GM21367 (cell line): ENCODE measurements at regions not wholly inside any gene's neighbourhood (a gene's known extent, or its start where the extent isn't known, plus 50 kb on each side); places are given as distances from the start of the nearest gene placed in this dataset.

Experiments
- ATAC-seq: cut with Tn5 transposase; IDR thresholded peaks from one replicate; pipeline ENCODE4 v1.9.1; 2021; ENCODE audit not compliant: unreplicated experiment

DNA sequence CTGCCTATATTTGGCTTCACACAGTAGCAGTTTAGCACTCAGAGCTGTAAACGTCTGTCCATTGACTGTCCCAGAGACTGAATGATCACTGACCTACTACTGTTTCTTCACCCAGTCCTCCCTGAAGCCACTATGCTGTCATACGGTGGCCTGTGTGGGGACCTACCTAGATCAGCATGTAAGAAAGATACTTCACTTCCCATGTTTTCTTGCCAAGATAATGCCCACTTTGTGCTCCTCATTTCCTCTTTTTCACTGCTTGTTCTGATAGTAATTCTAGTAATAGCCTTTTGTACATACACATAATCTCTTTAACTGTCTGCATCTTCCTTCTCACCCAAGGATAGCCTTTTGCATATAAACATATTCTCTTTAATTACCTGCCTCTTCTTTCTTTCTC lies 109.9 kb upstream of the TIAM2 start:
- no peak for ATAC-seq

DNA sequence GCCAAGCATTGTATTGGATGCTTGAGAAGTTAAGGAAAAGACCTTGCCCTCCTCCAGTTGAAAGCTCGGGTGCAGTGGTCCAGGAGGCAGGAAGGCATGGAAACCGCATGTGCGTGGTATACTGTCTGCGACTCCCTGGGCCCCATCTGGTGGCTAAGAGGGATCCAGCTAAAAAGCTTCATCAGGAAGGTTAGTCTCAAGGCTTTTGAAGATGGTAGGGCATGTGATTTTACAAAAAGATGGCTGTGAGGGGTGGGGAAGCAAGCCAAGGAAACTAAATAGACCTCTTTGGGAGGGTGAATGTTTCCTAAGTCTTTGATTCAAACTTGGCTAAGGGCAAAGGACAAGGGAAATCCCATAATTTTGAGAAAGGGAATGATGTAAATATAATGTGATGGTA lies 109.1 kb upstream of the TIAM2 start:
- no peak for ATAC-seq

DNA sequence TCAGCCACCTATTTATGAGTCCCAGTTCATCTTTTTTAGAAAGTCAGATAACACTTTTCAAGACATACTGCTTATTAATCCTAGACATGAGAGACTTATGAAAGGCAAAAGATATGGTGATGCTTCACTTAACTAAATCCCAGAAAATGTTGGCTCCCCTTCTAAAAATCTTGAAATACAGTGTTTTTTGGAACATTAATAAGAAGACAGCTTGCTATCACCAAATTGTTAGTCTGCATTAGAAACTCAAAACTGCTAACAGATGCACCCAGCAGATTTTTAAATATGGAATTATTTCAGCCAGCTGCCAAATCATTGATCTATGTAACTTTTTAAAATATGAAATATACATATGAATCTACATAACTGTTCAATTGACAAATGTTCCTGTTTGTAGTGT lies 108.6 kb upstream of the TIAM2 start:
- no peak for ATAC-seq

DNA sequence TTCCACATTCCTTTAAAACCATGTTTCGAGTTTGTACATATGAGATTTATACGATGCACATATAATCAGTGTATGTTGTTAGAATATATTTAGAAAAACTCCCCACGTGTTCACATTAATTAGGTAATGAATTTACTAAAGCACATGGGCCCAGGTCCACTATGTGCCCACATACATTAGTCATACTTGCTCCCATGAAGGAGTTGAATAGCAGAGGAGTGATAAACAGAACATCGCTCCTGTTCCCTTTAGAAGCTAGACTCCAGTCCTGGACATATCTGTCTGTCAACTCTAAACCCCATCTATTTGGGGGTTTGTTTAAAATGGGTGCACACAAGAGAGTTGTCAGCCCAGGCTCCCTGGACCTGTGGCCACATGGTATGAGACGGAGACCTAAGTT lies 108.1 kb upstream of the TIAM2 start:
- ATAC-seq, result no peak

DNA sequence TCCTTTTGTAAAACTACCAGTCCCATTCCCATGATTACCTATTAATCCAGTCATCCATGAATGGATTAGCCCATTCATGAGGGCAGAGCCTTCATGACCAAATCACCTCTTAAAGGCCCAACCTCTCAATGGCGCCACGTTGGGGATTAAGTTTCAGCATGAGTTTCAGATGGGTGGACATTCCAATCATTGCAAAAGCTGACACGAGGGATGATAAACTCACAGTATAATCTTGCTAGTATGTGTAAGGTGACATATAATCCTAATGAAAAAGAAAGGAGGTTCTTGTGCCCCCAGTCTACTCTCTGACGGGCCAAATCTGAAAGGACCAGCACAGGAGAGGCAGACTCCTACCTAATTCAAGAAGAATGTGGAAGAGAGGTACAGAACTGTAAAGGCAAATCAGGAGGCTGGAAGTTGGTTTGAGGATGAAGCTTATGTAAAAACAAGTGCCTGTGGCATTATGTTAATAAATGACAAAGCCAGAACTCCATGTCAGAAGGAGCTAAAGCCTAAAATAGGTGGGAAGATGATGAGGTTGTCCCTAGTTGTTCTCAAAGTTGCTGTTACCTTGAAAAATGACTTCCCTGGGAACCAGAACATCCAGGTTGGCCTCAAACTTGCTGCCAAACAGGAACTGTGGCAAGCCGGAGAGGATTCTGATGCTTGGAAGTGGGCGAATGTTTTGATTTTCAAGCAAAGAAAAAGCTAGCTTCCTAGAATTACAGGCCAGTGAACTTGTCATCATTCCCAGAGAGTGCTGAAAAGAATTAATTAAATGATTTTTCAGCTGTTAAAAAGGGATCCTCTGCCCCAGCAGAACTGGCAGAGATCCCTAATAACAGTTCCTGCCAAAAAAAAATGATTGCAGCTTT lies 106.5 kb upstream of the TIAM2 start:
- ATAC-seq, result no peak

DNA sequence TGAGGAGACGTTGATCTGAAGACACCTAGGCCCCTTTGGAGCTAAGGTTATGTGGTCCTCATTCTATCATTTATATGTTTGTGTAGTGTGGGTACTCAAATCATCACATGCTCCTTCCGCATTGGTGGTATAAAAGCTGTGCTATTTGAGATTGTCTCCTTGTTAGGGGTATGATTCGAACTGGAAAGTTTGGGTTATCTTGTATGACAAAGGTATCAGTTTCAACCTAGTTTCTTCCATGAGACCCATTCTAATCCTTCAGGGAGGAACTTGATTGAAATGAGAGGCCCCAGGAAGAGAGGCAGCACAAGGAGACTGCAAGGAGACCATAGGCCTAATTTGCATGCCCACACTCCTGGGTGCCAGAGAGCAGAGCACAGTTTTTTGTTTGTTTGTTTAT lies 104.2 kb upstream of the TIAM2 start:
- no peak for ATAC-seq

DNA sequence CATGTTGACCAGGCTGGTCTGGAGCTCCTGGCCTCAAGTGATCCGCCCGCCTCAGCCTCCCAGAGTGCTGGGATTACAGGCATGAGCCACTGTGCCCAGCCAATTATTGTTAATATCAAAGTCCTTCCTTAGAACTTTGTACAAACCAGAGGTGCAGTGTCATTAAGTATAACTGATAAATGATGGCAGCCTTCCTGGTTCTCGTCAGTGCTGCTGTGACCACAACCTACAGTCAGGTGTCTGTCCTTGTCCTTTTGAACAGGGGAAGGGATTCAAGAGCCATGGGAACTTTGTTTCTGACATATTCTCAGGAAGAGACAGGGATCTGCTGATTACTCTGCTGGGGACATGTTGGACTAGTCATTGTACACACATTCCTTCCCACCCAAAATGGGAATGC lies 103.2 kb upstream of the TIAM2 start:
- ATAC-seq, result no peak

DNA sequence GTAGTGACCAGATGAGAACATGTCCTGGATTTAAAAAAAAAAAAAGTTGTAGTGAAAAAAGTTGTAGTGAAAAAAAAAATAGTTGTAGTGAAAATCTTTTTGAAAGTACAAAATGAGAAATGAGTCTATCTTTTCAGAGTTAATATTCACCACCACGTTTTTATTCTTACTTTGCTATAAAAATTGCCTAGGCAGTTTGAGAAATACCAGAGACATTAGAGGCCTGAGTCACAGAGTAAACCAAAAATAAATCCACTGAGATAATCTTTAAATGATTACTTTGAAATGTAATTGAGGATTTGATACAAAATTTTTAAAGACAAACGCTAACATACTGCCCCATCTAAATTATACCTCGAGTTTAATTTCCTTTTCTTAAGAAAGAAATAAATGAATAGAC lies 101.2 kb upstream of the TIAM2 start:
- ATAC-seq, result no peak

DNA sequence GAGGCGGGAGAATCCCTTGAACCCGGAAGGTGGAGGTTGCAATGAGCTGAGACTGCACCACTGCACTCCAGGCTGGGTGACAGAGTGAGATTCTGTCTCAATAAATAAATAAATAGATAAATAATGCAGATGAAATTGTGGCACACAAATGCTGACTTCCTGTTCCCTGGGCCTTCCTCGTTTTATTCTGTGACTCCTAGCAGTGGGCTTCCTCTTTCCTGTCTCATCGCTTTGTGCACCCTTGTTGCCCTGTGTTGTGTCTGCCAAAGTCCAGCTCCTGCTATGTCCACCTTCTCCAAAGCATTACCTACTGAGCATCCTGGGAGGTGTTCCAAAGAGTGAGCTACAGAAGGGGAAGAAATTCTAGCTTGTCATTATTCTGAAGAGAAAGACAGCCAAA lies 100.2 kb upstream of the TIAM2 start:
- ATAC-seq, result no peak

DNA sequence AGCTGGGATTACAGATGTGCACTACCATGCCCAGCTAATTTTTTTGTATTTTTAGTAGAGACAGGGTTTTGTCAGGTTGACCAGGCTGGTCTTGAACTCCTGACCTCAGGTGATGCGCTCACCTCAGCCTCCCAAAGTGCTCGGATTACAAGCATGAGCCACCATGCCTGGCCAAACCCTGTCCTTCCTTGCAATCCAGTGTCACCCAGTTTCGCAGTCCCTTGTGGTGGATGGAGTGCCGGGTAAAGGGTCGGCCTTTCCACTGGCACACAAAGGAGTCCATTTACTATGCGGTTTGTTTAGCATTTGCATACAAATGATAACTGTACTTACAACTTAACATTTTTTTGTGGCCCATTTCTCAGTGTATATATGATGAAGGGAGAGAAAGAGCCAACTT lies 99.3 kb upstream of the TIAM2 start:
- no peak for ATAC-seq

DNA sequence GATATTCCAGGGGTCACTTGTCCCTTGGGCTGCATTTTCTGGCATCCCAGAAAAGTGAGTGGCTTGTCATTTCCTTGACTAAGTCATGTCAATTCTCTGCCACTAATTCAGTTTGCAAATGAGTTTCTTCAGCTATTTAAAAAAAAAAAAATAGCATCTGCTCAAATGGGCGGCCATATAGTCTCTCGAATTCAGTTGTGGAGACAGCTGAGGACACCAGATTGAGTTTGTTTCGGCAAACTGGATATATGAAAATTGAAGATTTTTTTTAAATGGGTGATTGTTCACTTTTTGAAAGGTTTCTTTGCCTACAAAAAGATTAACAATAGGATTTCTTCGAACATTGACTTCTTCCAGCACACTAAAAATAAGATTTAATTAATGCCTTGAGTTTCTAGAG lies 96.3 kb upstream of the TIAM2 start:
- ATAC-seq, result no peak

DNA sequence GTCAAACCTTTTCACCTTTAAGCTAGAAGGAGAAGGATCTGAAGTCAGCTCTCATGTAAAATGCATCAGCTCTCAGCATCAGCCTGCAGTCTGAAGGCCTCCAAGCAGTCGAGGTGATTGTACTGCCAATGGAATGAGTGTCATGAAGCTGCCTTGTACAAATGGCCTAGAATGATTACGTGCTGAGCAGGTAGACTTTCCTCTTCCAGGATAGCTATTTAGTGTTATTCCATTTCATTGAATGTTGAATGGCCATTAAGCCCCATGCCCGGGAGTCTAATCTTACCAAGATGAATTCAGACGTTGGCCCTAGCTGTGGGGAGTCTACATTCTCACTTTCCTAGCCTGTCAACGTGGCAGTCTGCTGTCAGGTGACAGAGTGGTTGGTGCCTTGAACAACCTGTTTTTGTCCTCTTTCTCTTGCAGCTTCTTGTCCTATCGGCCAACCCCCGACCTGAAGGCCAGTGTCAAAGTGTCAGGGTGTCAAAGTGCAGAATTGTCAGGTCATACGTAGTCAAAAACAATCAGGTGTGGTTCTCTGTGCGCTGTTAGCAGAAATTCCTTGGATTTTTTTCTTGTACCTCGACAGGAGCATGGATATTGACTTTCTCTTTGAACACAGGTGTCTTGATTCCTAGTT lies 95.2 kb upstream of the TIAM2 start:
- ATAC-seq, result no peak

DNA sequence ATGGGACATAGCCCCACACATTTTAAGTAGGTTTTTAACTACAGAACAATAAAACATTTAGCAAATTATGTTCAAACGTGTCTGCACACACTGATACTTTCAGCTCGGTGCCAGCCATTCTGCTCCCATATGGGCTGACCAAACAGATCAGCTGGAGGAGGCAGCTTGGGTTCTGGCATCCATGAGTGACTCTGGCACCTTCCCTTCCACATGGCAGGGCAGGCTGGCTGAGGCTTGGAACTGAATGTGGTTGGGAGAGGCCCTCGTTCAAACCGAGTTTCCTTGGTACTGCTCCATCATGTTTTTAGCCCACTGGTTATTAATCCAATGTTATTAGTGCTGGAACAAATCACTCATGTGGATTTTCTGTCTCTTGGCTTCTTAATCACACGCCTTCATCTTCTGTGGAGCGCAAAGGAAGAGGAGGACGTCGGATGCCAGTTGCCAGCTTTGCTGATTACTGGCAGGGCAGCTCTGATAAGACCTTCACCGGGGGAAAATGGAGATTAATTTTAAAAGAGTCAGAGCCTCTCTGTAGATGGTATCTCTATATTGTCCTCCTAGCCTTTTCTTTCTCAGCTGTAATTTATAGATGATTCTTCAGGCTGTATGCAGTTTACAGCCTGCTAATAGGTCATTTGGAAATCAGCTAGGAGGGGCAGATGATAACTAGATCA lies 93.1 kb upstream of the TIAM2 start:
- ATAC-seq, result no peak

DNA sequence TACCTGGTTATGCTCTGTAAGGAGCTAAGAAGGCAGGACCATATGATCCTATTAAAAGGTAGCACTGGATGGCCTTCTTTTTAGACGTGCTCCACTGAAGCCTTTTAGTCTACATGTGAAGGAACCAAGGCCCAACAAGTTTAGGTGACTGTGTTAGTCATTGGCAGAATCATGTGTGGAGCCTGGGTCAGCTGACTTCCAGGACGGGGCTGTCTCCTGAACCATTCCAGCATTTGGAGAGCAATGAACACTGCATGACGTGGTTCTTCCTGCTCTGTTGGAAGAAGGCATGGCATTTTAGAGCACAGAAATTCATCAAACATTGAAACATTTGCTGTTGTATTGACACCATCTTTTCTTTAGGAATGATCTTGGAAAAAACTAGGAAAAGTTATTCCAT lies 87.8 kb upstream of the TIAM2 start:
- ATAC-seq, result no peak

DNA sequence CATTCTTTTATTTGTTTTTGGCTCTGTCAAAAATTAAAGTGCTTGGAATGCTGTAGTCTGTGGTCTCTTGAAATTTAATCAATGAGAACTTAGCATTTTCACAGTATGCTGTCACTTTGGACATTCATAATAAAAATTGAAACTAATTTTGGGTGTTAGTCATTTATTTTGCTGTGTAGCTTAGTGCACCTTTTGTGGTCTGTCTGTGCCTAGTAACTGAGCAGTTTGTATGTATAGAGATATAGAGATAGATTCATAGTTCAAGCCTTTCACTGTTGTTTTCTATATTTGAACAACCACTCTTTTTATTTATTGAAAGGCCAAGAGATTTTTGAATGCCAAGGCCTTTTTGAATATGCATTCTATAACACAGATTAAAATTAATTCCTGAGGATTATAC lies 86.4 kb upstream of the TIAM2 start:
- ATAC-seq, result no peak

DNA sequence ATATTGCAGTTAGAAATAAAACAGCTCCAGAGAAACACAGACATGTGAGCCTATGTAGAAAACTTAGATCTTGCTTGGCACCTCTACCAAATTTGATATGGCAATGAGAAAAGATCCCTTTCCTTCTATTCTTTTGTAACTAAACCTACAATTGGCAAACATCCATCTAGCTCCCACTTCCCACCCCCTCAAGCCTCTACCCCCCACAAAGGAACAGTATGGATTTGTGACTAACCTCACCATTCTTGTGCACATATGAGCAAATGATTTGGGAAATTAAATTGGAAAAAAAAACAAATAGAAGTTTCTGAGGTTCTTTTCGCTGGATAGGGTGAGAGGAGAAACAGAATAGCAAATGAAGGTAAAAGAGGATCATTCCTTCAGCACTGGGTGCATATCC lies 85.8 kb upstream of the TIAM2 start:
- ATAC-seq, result no peak

DNA sequence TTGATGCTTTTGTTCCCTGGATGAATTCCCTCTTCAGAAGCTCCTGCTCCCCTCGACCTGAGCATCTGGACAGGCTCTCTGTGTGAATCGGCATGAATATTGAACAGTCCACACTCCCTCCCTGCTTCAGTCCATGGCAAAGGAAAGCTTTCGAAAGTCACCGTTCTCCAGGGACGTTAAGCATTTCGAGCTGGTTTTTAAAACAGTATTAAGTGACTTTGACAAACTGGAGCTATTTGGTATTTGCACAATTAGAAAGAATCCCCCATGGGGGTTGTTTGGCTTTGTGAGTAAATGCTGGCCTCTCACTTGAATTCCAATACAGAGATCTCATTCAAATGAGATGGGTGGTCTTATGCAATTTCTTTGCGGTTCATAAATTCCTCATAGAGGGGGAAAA lies 85.3 kb upstream of the TIAM2 start:
- ATAC-seq, result no peak

DNA sequence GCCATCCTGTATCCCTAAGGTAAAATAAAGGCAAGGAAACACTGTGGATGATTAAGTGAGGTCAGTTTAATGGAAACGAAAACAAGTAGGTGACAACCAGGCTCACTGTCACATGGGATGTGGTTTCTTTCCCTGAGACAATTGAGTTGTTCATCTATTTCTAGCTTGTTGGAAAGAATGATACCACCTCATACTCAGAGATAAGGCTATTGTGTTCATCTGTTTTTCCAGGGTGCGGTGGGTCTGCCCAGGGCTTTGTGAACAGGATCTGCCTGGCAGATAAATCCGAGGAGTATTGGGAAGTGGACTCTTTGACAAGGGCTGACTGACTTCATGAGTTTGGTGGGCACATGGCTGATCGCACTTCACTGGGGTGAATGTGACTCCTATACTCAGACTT lies 80.8 kb upstream of the TIAM2 start:
- ATAC-seq, result no peak

DNA sequence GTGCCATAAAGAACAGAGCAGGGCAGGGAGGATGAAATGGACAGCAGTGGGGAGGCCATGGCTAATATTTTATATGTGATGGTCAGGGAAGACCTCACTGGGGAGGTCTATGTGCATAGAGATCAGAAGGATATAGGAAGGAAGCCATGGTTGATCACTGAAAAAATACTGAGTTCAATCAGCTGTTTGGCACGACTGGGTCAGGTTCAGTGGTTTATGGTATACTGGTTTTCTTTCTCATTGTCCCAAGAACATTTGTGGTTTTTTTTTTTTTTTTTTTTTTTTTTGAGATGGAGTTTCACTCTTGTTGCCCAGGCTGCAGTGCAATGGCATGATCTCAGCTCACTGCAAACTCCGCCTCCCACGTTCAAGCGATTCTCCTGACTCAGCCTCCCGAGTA lies 78.3 kb upstream of the TIAM2 start:
- ATAC-seq, result no peak

DNA sequence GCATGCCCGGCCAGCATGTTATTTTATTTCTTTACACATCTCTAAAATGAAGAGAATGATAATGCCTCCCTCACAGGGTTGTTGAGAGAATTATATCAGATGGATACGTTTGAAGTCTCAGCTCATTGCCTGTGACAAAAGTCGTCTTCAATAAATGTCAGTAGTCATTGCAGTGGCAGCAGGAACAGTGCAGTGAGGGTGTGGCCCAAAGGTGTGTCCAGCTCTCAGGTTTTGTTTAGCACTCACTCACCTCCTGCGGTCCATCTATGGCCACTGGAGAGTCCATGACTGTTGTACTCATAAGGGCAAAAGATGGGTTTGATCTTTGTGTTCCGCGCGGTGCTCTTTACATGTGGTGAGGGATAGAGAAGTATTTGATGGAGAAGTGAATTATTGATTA lies 77.2 kb upstream of the TIAM2 start:
- ATAC-seq, result no peak

DNA sequence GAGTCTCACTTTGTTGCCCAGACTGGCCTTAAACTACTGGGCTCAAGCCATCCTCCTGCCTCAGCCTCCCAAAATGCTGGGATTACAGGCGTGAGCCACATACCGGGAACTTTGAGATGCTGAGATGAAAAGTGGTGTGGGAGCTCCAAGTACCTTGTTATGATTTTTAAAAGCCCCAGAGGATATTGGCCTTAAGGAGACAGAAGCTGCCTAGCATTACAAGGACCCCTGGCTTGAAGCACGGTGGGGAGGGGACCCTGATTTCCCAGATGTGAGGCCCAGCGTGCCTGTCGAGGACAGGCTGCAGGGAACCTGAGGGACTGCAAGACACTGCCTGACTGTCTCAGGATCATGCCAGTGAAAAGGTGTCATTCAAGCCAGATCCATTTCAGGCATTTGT lies 75.3 kb upstream of the TIAM2 start:
- no peak for ATAC-seq

DNA sequence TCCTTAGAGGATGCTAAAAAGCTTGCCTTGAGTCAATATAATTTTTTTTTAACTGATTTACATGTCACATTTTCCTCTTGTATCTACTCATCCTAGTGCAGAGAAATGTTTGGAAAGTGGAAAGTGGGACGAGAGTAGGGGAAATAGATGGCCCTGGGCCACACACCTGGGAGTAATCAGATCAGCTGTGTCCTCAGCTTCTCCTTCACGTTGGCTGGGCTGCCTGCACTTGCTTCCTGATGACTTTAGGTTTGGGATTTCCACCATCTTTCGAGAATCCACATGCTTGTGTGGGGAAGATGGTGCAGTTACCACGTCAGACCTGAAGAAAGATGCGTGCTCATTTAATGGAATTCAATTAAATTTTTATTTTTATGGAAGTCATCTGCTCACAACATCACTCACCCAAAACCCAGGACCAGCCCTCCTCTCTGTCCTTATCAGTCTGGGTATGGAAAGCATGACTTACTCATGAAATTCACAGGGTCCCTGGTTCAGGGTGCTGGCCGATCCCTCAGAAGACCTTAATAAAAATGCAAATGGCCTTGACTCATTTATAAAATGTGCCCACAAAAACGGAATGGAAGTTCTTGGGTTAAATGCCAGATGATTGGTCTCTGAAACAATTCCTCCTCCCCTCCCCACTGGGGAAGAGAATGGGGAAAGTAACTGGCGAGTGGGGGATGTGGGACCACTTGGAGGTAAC lies 74.5 kb upstream of the TIAM2 start:
- ATAC-seq, result no peak
